D721Med (cell line): ENCODE measurements at regions not wholly inside any gene's neighbourhood (a gene's known extent, or its start where the extent isn't known, plus 50 kb on each side); places are given as distances from the start of the nearest gene placed in this dataset.

Experiments used
- DNase-seq: peaks from one replicate; pipeline ENCODE4 v3.0.0; 2011; ENCODE audit warnings: low spot score; ENCODE audit not compliant: insufficient read length
- FAIRE-seq: peaks from 2 replicates; lab custom pipeline; 2011; peaks lifted over from hg19 to GRCh38; lab: Jason Lieb, UNC
- CTCF ChIP-seq: IDR thresholded peaks from 2 replicates; pipeline ENCODE4 v1.5.1; 2012; ENCODE audit warnings: mild to moderate bottlenecking, control low read depth; ENCODE audit not compliant: insufficient read depth; ENCODE audit errors: missing control alignments

DNA sequence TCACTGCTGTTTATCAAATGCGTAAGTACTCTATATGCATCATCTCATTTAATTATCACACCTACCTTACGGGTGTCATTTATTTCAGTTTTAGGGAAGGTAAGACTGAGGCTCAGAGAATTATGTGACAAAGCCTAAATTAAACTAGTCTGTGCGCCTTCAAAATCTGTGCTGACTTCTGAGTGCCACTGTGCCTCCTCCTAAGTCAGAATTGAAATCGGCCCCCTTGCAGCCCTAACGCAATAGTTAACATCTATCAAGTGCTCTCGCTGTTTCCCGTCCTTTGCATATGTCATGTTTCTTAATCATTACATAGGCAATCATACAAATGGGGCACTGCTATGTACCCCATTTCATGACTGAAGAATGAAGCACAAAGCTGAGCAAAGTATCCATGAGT lies 79.0 kb upstream of the PDE10A start:
- no peak for TF ChIP-seq CTCF

DNA sequence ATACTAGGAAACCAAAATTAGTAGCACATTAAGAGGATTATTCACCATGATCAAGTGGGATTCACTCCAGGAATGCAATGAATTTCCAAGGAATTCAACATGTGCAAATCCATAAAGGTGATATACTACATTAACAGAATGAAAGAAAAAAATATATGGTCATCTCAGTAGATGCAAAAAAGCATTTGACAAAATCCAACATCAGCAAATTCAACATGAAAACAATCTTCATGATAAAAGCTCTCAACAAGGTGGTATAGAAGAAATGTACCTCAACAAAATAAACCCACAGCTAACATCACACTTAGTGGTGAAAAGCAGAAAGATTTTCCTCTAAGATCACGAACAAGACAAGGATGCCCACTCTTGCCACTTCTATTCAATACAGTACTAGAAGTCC lies 74.4 kb upstream of the PDE10A start:
- no peak for DNase-seq
- TF ChIP-seq CTCF: no peak
- no peak for FAIRE-seq

More for the DNA sequence above, 79.0 kb upstream of the PDE10A start:
- DNase-seq (no peak), FAIRE-seq (no peak)

DNA sequence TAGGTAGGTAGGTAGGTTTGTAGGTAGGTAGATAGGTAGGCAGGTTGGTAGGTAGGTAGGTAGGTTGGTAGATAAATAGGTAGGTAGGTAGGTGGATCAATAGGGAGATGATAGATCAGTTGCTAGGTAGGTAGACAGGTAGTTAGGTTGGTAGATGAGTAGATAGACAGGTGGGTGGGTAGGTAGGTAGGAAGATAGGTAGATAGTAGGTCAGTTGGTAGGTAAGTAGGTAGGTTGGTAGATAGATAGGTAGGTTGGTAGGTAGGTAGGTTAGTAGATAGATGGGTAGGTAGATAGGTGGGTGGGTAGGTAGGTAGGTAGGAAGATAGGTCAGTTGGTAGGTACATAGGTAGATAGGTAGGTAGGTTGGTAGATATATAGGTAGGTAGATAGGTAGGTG lies 72.0 kb upstream of the PDE10A start:
- FAIRE-seq: no peak
- TF ChIP-seq CTCF: no peak
- DNase-seq: no peak

- no peak for FAIRE-seq
- DNase-seq: no peak
Observed at GRCh38 chr6:165733489-165733791, 70.4 kb upstream of the PDE10A start.

GRCh38 chr6:165732696-165733488 lies 69.9 kb upstream of the PDE10A start:
- FAIRE-seq (no peak), DNase-seq (no peak)
- TF ChIP-seq CTCF: no peak

More at GRCh38 chr6:165733489-165733791, 70.4 kb upstream of the PDE10A start:
- no peak for TF ChIP-seq CTCF

- TF ChIP-seq CTCF: peak; percentile 52
- FAIRE-seq (no peak), DNase-seq (no peak)
Observed at GRCh38 chr6:165729307-165729936, 66.4 kb upstream of the PDE10A start.

DNA sequence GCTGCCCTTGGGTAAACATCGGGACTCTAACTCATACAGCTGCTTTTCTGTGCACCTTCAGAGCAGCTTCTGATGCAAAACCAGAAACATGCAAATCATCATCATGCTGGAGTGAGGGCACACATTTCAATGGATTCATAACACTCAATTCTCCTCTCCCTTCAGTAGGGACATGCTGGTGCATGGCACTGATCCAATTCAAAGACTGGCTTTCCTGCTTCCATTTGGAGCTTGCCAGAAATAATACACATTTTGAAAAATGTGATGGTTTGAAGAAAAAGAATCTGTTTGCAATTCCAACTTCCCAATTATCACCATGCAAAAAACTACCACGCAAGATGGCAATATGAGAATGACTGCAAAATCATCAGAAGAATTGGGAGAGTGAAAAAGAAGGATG lies 65.2 kb upstream of the PDE10A start:
- no peak for DNase-seq
- FAIRE-seq: no peak
- TF ChIP-seq CTCF: no peak
